H1 (cell line): ENCODE measurements at regions not wholly inside any gene's neighbourhood (a gene's known extent, or its start where the extent isn't known, plus 50 kb on each side); places are given as distances from the start of the nearest gene placed in this dataset.
A peak's percentile ranks its signal among the peaks of the same experiment; 100 is the strongest.

Experiments used
- CTCF ChIA-PET: fragments of 300-600 bp; sonication (Branson Sonifier 250); formaldehyde crosslinking; loops from one replicate; lab custom pipeline; 2021; ENCODE audit not compliant: partially characterized antibody; lab: Charles Lee
- POLR2A ChIA-PET: fragments of 300-600 bp; sonication (Branson Sonifier 250); formaldehyde crosslinking; loops from one replicate; lab custom pipeline; 2021; ENCODE audit warnings: inconsistent platforms; ENCODE audit not compliant: partially characterized antibody; lab: Charles Lee
- DNase-seq, 2 experiments: peaks; one replicate each; pipeline versions ENCODE4 v3.0.0 to v3.0.0-alpha.2; 2010 to 2022; ENCODE audit warnings: low spot score in 2 of 2, low read depth in 1 of 2, mixed read lengths in 1 of 2
- FAIRE-seq: peaks from 2 replicates; lab custom pipeline; 2011; peaks lifted over from hg19 to GRCh38; lab: Jason Lieb, UNC
- H2AFZ ChIP-seq: 2 replicates; pipeline ENCODE4 v1.8.1; 2012; ENCODE audit warnings: low read length, inconsistent platforms
- H2AK5ac ChIP-seq: 2 replicates; pipeline ENCODE4 v1.6.1; 2013; ENCODE audit warnings: low read depth, low read length
- H2BK120ac ChIP-seq: replicated peaks from 2 replicates; pipeline ENCODE3; 2013; ENCODE audit warnings: low read depth, low read length, inconsistent platforms
- H2BK12ac ChIP-seq: 2 replicates; pipeline ENCODE4 v1.6.1; 2013; ENCODE audit warnings: low read depth, low read length
- H2BK15ac ChIP-seq: 2 replicates; pipeline ENCODE4 v1.6.1; 2013; ENCODE audit warnings: low read length
- H2BK20ac ChIP-seq: 2 replicates; pipeline ENCODE4 v1.6.1; 2013; ENCODE audit warnings: low read length
- H2BK5ac ChIP-seq: 2 replicates; pipeline ENCODE4 v1.6.1; 2013; ENCODE audit warnings: low read depth, low read length
- H3K14ac ChIP-seq: 2 replicates; pipeline ENCODE4 v1.6.1; 2013; ENCODE audit warnings: inconsistent platforms; ENCODE audit not compliant: insufficient read length
- H3K18ac ChIP-seq: 2 replicates; pipeline ENCODE4 v1.6.1; 2013; ENCODE audit warnings: low read length; ENCODE audit errors: extremely low read depth
- H3K23ac ChIP-seq: 2 replicates; pipeline ENCODE4 v1.6.1; 2013; ENCODE audit warnings: inconsistent platforms; ENCODE audit not compliant: insufficient read length
- H3K23me2 ChIP-seq: 2 replicates; pipeline ENCODE4 v1.6.1; 2013; ENCODE audit warnings: low read depth, low read length
- H3K27ac ChIP-seq: 2 replicates; pipeline ENCODE4 v1.6.1; 2011; ENCODE audit warnings: low read depth, low read length, inconsistent platforms
- H3K27me3 ChIP-seq, 4 experiments: replicated peaks in 1 of 4; 1 replicate in 1 of 4; 2 replicates in 3 of 4; pipeline versions ENCODE4 v1.6.1 to v1.8.1; 2011 to 2013; ENCODE audit warnings: low read length in 3 of 4, mild to moderate bottlenecking in 3 of 4, inconsistent platforms in 2 of 4, mixed read lengths in 2 of 4, moderate library complexity in 1 of 4; ENCODE audit not compliant: control insufficient read depth in 3 of 4, insufficient read depth in 3 of 4; ENCODE audit errors: extremely low read depth in 1 of 4
- H3K36me3 ChIP-seq, 4 experiments: 2 replicates each; pipeline versions ENCODE4 v1.6.1 to v1.8.1; 2011 to 2013; ENCODE audit warnings: mild to moderate bottlenecking in 4 of 4, low read length in 3 of 4, moderate library complexity in 2 of 4, control low read depth in 1 of 4, inconsistent platforms in 1 of 4; ENCODE audit not compliant: insufficient read depth in 4 of 4, control insufficient read depth in 2 of 4
- H3K4ac ChIP-seq: replicated peaks from 2 replicates; pipeline ENCODE3; 2013; ENCODE audit warnings: low read length, low read depth, mixed read lengths, inconsistent platforms; ENCODE audit not compliant: insufficient read length
- H3K4me1 ChIP-seq, 4 experiments: replicated peaks in 1 of 4; 1 replicate in 1 of 4; 2 replicates in 3 of 4; pipeline versions ENCODE4 v1.6.1 to v1.8.1; 2011 to 2013; ENCODE audit warnings: low read length in 3 of 4, inconsistent platforms in 2 of 4, mixed read lengths in 1 of 4; ENCODE audit not compliant: insufficient read depth in 4 of 4, control insufficient read depth in 3 of 4
- H3K4me2 ChIP-seq, 2 experiments: 2 replicates each; pipeline versions ENCODE4 v1.6.1 to v1.8.1; 2011 to 2013; ENCODE audit warnings: low read depth in 2 of 2, low read length in 2 of 2, control low read depth in 1 of 2, inconsistent platforms in 1 of 2, mild to moderate bottlenecking in 1 of 2; ENCODE audit not compliant: insufficient read depth in 1 of 2
- H3K4me3 ChIP-seq, 4 experiments: fragments of 200-600, 300-600 bp in 1 of 4; sonication (generic), shearing (Covaris generic), sonication (Bioruptor Twin) in 1 of 4; 2 replicates each; pipeline versions ENCODE4 v1.5.1 to v1.8.1; 2011 to 2016; ENCODE audit warnings: low read length in 4 of 4, low read depth in 3 of 4, control low read depth in 2 of 4, inconsistent platforms in 2 of 4, mild to moderate bottlenecking in 2 of 4, mixed read lengths in 1 of 4, moderate library complexity in 1 of 4; ENCODE audit not compliant: insufficient read depth in 2 of 4; ENCODE audit errors: extremely low read depth in 1 of 4
- H3K56ac ChIP-seq: replicated peaks from 2 replicates; pipeline ENCODE3; 2013; ENCODE audit warnings: low read depth, mild to moderate bottlenecking, mixed read lengths, low read length, inconsistent platforms; ENCODE audit not compliant: insufficient read length
- H3K79me1 ChIP-seq: 2 replicates; pipeline ENCODE4 v1.6.1; 2013; ENCODE audit warnings: low read depth, low read length, control low read depth
- H3K79me2 ChIP-seq, 2 experiments: 2 replicates each; pipeline versions ENCODE4 v1.6.1 to v1.8.1; 2012 to 2013; ENCODE audit warnings: low read length in 2 of 2, mild to moderate bottlenecking in 2 of 2, inconsistent platforms in 1 of 2; ENCODE audit not compliant: insufficient read depth in 2 of 2, control insufficient read depth in 1 of 2
- H3K9ac ChIP-seq, 4 experiments: replicated peaks in 1 of 4; 1 replicate in 1 of 4; 2 replicates in 3 of 4; pipeline versions ENCODE4 v1.6.1 to v1.8.1; 2011 to 2013; ENCODE audit warnings: low read depth in 3 of 4, low read length in 3 of 4, control low read depth in 2 of 4, mild to moderate bottlenecking in 2 of 4, moderate library complexity in 2 of 4, inconsistent platforms in 1 of 4; ENCODE audit errors: extremely low read depth in 1 of 4
- H3K9me3 ChIP-seq, 2 experiments: 2 replicates each; pipeline versions ENCODE4 v1.6.1 to v1.8.1; 2012 to 2013; ENCODE audit warnings: mild to moderate bottlenecking in 2 of 2, moderate library complexity in 2 of 2, control low read depth in 1 of 2, inconsistent platforms in 1 of 2, low read depth in 1 of 2, low read length in 1 of 2, mixed read lengths in 1 of 2; ENCODE audit not compliant: insufficient read depth in 2 of 2
- H4K20me1 ChIP-seq, 2 experiments: replicated peaks in 1 of 2; 2 replicates each; pipeline versions ENCODE3 to v1.8.1; 2011 to 2013; ENCODE audit warnings: inconsistent platforms in 2 of 2, low read length in 2 of 2, mild to moderate bottlenecking in 1 of 2; ENCODE audit not compliant: insufficient read depth in 2 of 2, control insufficient read depth in 1 of 2
- H4K5ac ChIP-seq: 2 replicates; pipeline ENCODE4 v1.6.1; 2013; ENCODE audit warnings: low read length, low read depth, mixed read lengths, inconsistent platforms; ENCODE audit not compliant: insufficient read length
- H4K8ac ChIP-seq: 2 replicates; pipeline ENCODE4 v1.8.0; 2013; ENCODE audit warnings: mild to moderate bottlenecking, moderate library complexity, low read length, inconsistent platforms; ENCODE audit not compliant: insufficient read depth; ENCODE audit errors: extremely low read depth
- H4K91ac ChIP-seq: replicated peaks from 2 replicates; pipeline ENCODE3; 2013; ENCODE audit warnings: low read length, mixed read lengths, inconsistent platforms; ENCODE audit not compliant: insufficient read length
- CTCF ChIP-seq, 3 experiments: IDR thresholded peaks; 1 replicate in 2 of 3; 2 replicates in 1 of 3; pipeline versions ENCODE4 v1.5.1 to v1.6.1; 2011; ENCODE audit warnings: low read length in 3 of 3, mild to moderate bottlenecking in 3 of 3, inconsistent platforms in 2 of 3, low read depth in 1 of 3, moderate library complexity in 1 of 3; ENCODE audit not compliant: insufficient read depth in 1 of 3; ENCODE audit errors: control extremely low read depth in 1 of 3
- GABPA ChIP-seq: IDR thresholded peaks from 2 replicates; pipeline ENCODE4 v1.6.1; 2011; ENCODE audit warnings: mild to moderate bottlenecking, low read length, moderate library complexity, borderline replicate concordance; ENCODE audit not compliant: insufficient read depth
- KDM5A ChIP-seq: fragments of 200-600 bp; IDR thresholded peaks from 2 replicates; pipeline ENCODE4 v1.7.1; 2012; ENCODE audit warnings: mild to moderate bottlenecking, low read length, inconsistent platforms, mixed read lengths
- MAX ChIP-seq: IDR thresholded peaks from 2 replicates; pipeline ENCODE4 v1.6.1; 2012; ENCODE audit warnings: inconsistent platforms
- PHF8 ChIP-seq: fragments of 200-600 bp; sonication (generic); conservative IDR thresholded peaks from 2 replicates; pipeline ENCODE4 v1.7.1; 2012; ENCODE audit warnings: low read depth, mild to moderate bottlenecking, inconsistent platforms, low read length, moderate library complexity
- RXRA ChIP-seq: IDR thresholded peaks from 2 replicates; pipeline ENCODE4 v1.6.1; 2011; ENCODE audit warnings: low read depth, mild to moderate bottlenecking, low read length, moderate library complexity; ENCODE audit not compliant: insufficient read depth
- SP4 ChIP-seq: IDR thresholded peaks from 2 replicates; pipeline ENCODE4 v1.6.1; 2012; ENCODE audit warnings: low read length, inconsistent platforms
- YY1 ChIP-seq: IDR thresholded peaks from 2 replicates; pipeline ENCODE4 v1.6.1; 2011; ENCODE audit warnings: low read depth, mild to moderate bottlenecking, low read length
- WGBS, 2 experiments: shearing (Covaris generic) in 1 of 2; methylation state at CpG; one replicate each; pipeline versions ENCODE4 v1.1.6 to v1.1.7; 2013 to 2015; ENCODE audit warnings: low lambda C conversion rate in 2 of 2, mixed read lengths in 2 of 2, inconsistent platforms in 1 of 2, low coverage in 1 of 2, missing lambda C conversion rate in 1 of 2; ENCODE audit not compliant: insufficient replicate concordance in 2 of 2, insufficient coverage in 1 of 2, insufficient read length in 1 of 2; ENCODE audit errors: extremely low coverage in 1 of 2, missing lambda C conversion rate in 1 of 2; 5-methylcytosine and 5-hydroxymethylcytosine counted together

GRCh38 chr1:5119366-5120234 lies 465.2 kb downstream of the AJAP1 start:
- peak overlapping the region; percentile 62; the same call in 1 of the 2 replicates for H2BK20ac ChIP-seq
- H2BK5ac ChIP-seq, result peak overlapping the region; percentile 97; the same call in 1 of the 2 replicates
- no peak overlapping the region for H3K9ac ChIP-seq
- H3K56ac ChIP-seq, result no peak overlapping the region
- H3K4ac ChIP-seq, result no peak overlapping the region
- H4K91ac ChIP-seq, result peak overlapping the region; percentile 97
- DNase-seq (peak; percentile 52 to 53), FAIRE-seq (peak; percentile 90)
- no peaks in the 10 kb centered on the region for H4K20me1 ChIP-seq
- H3K79me1 ChIP-seq, result no peaks in the 10 kb centered on the region
- peaks cover 1 to 11% (median 6%) of the 10 kb centered on the region in 4 experiments; a peak in 4 of 7 replicates for H3K4me1 ChIP-seq
- no peak overlapping the region for H3K27ac ChIP-seq
- H3K36me3 ChIP-seq, result no peaks in the 10 kb centered on the region
- peak overlapping the region in 1 of 4 experiments; percentile 1; a peak in 2 of 8 replicates for H3K4me3 ChIP-seq
- H3K23ac ChIP-seq, result no peak overlapping the region
- H4K8ac ChIP-seq, result no peak overlapping the region
- H3K79me2 ChIP-seq, result no peaks in the 10 kb centered on the region
- ChIA-PET CTCF (interaction anchor here (0.6 to 1.3 kb wide), 11 partner anchors 9 to 463 kb away, joined by 3 to 6 read pairs (median 3); no protein-coding TSS in a partner anchor), POLR2A (no interaction called here)
- H3K27me3 ChIP-seq, result no peaks in the 10 kb centered on the region
- no peak overlapping the region for H3K14ac ChIP-seq
- H2AK5ac ChIP-seq, result 0 out of 2 replicates have a peak overlapping the region, but pooled peaks have one; percentile 7
- H2BK12ac ChIP-seq, result peak overlapping the region; percentile 85; the same call in 1 of the 2 replicates
- peak overlapping the region; percentile 61 for H4K5ac ChIP-seq
- H2BK15ac ChIP-seq, result peak overlapping the region; percentile 55; the same call in 1 of the 2 replicates
- peak overlapping the region; percentile 95 for H3K18ac ChIP-seq
- peaks cover 6% of the 10 kb centered on the region; the same call in 1 of the 2 replicates for H3K23me2 ChIP-seq
- peak overlapping the region; percentile 93 for H2BK120ac ChIP-seq
- 0 out of 2 replicates have a peak overlapping the region, but pooled peaks have one; percentile 65 for H2AFZ ChIP-seq
- peak overlapping the region; percentile 3 to 23; a peak in 3 of 4 replicates for H3K4me2 ChIP-seq
- 50% methylated on average over 11 of the region's 11 CpGs; no CpG with 5 or more reads in 1 of the 2 experiments for WGBS, 2 experiments
- no peaks in the 10 kb centered on the region for H3K9me3 ChIP-seq
- TF ChIP-seq MAX (peak; percentile 47; the same call in 1 of the 2 replicates), RXRA (no peak), PHF8 (no peak), YY1 (0 out of 2 replicates have a peak, but pooled peaks have one; percentile 28), CTCF (IDR thresholded peaks at IDR 0.05; ENCODE audit: control extremely low read depth in 1 of 3, insufficient read depth in 1 of 3, low read depth in 1 of 3, low read length in 3 of 3) (peak; percentile 63 to 77 (median 77)), SP4 (no peak), KDM5A (no peak), GABPA (no peak)
